Brain pericyte (primary cell): ENCODE measurements at regions not wholly inside any gene's neighbourhood (a gene's known extent, or its start where the extent isn't known, plus 50 kb on each side); places are given as distances from the start of the nearest gene placed in this dataset.
"Not testable (repeated sequence)": the region's sequence is repeated elsewhere in the genome, so short reads cannot be mapped to it uniquely, and the experiment has no call there.

Source experiments
- DNase-seq: peaks from one replicate; pipeline ENCODE4 v3.0.0-alpha.2; 2012; ENCODE audit warnings: low read depth, low spot score

GRCh38 chr4:38330936-38331335 is 333.1 kb upstream of the KLF3 start:
- DNase-seq = no peak

GRCh38 chr4:38332699-38333098 is 331.3 kb upstream of the KLF3 start:
- DNase-seq = no peak

GRCh38 chr4:38333219-38333618 is 330.8 kb upstream of the KLF3 start:
- DNase-seq = no peak

- no peak for DNase-seq
Measured at GRCh38 chr4:38334791-38335190, 329.2 kb upstream of the KLF3 start.

GRCh38 chr4:38338939-38339338 is 325.1 kb upstream of the KLF3 start:
- DNase-seq = not testable (repeated sequence)

- no peak for DNase-seq
Measured at GRCh38 chr4:38343608-38344007, 320.4 kb upstream of the KLF3 start.

GRCh38 chr4:38344929-38345328 is 319.1 kb upstream of the KLF3 start:
- no peak for DNase-seq

GRCh38 chr4:38347251-38347650 is 316.7 kb upstream of the KLF3 start:
- DNase-seq = no peak

GRCh38 chr4:38354421-38354820 is 309.6 kb upstream of the KLF3 start:
- no peak for DNase-seq

GRCh38 chr4:38354872-38355271 is 309.1 kb upstream of the KLF3 start:
- DNase-seq = no peak

- no peak for DNase-seq
Measured at GRCh38 chr4:38356686-38357085, 307.3 kb upstream of the KLF3 start.

- DNase-seq = no peak
Measured at GRCh38 chr4:38357546-38357945, 306.5 kb upstream of the KLF3 start.

GRCh38 chr4:38359113-38359512 is 304.9 kb upstream of the KLF3 start:
- DNase-seq = no peak

- no peak for DNase-seq
Measured at GRCh38 chr4:38360201-38360600, 303.8 kb upstream of the KLF3 start.

- no peak for DNase-seq
Measured at GRCh38 chr4:38364383-38364963, 299.5 kb upstream of the KLF3 start.

- DNase-seq = no peak
Measured at GRCh38 chr4:38365261-38365660, 298.7 kb upstream of the KLF3 start.

GRCh38 chr4:38365748-38366310 is 298.2 kb upstream of the KLF3 start:
- DNase-seq = no peak

- DNase-seq = peak; percentile 30
Measured at GRCh38 chr4:38366456-38366855, 297.5 kb upstream of the KLF3 start.

GRCh38 chr4:38366997-38367396 is 297.0 kb upstream of the KLF3 start:
- no peak for DNase-seq

GRCh38 chr4:38367642-38368174 is 296.3 kb upstream of the KLF3 start:
- no peak for DNase-seq

GRCh38 chr4:38368613-38369012 is 295.4 kb upstream of the KLF3 start:
- no peak for DNase-seq

- DNase-seq = no peak
Measured at GRCh38 chr4:38371391-38371851, 292.6 kb upstream of the KLF3 start.

GRCh38 chr4:38373375-38373774 is 290.6 kb upstream of the KLF3 start:
- no peak for DNase-seq

- DNase-seq = no peak
Measured at GRCh38 chr4:38377195-38377594, 286.8 kb upstream of the KLF3 start.
